ENCODE measurements at regions not wholly inside any gene's neighbourhood (a gene's known extent, or its start where the extent isn't known, plus 50 kb on each side); places are given as distances from the start of the nearest gene placed in this dataset.

- Histone ChIP-seq H3K36me3 (no peaks in the 10 kb centered on the region), H3K4me1 (ENCODE audit: control insufficient read depth in 1 of 2, insufficient read depth in 1 of 2, low read depth in 1 of 2, low read length in 1 of 2) (peaks cover 2 to 6% of the 10 kb centered on the region in 2 experiments), H3K9me3 (no peaks in the 10 kb centered on the region), H3K27ac (no peak overlapping the region), H3K4me3 (ENCODE audit: low read depth in 1 of 2, low read length in 1 of 2) (no peak overlapping the region), H3K27me3 (peaks cover 17% of the 10 kb centered on the region)
- no peak for TF ChIP-seq CTCF (IDR thresholded peaks at IDR 0.05)
These were observed 90.2 kb downstream of the HES1 start for GRCh38 chr3:194225988-194226663.

GRCh38 chr3:194231929-194232832 lies 96.2 kb downstream of the HES1 start:
- H3K9me3 ChIP-seq = no peaks in the 10 kb centered on the region
- H3K27me3 ChIP-seq = no peaks in the 10 kb centered on the region
- H3K27ac ChIP-seq = no peak overlapping the region
- no peak overlapping the region for H3K4me3 ChIP-seq (ENCODE audit: low read depth in 1 of 2, low read length in 1 of 2)
- no peaks in the 10 kb centered on the region for H3K4me1 ChIP-seq (ENCODE audit: control insufficient read depth in 1 of 2, insufficient read depth in 1 of 2, low read depth in 1 of 2, low read length in 1 of 2)
- no peak for TF ChIP-seq CTCF (IDR thresholded peaks at IDR 0.05)
- H3K36me3 ChIP-seq = no peaks in the 10 kb centered on the region

- Histone ChIP-seq H3K4me1 (ENCODE audit: control insufficient read depth in 1 of 2, insufficient read depth in 1 of 2, low read depth in 1 of 2, low read length in 1 of 2) (no peaks in the 10 kb centered on the region), H3K9me3 (no peaks in the 10 kb centered on the region), H3K27ac (no peak overlapping the region), H3K36me3 (no peaks in the 10 kb centered on the region), H3K4me3 (ENCODE audit: low read depth in 1 of 2, low read length in 1 of 2) (no peak overlapping the region), H3K27me3 (no peaks in the 10 kb centered on the region)
- no peak for TF ChIP-seq CTCF (IDR thresholded peaks at IDR 0.05)
These were observed 97.2 kb downstream of the HES1 start for GRCh38 chr3:194233150-194233549.

- Histone ChIP-seq H3K27me3 (no peaks in the 10 kb centered on the region), H3K36me3 (no peaks in the 10 kb centered on the region), H3K4me1 (ENCODE audit: control insufficient read depth in 1 of 2, insufficient read depth in 1 of 2, low read depth in 1 of 2, low read length in 1 of 2) (no peaks in the 10 kb centered on the region), H3K4me3 (ENCODE audit: low read depth in 1 of 2, low read length in 1 of 2) (no peak overlapping the region), H3K9me3 (no peaks in the 10 kb centered on the region), H3K27ac (no peak overlapping the region)
- no peak for TF ChIP-seq CTCF (IDR thresholded peaks at IDR 0.05)
These were observed 99.2 kb downstream of the HES1 start for GRCh38 chr3:194235160-194235559.

DNA sequence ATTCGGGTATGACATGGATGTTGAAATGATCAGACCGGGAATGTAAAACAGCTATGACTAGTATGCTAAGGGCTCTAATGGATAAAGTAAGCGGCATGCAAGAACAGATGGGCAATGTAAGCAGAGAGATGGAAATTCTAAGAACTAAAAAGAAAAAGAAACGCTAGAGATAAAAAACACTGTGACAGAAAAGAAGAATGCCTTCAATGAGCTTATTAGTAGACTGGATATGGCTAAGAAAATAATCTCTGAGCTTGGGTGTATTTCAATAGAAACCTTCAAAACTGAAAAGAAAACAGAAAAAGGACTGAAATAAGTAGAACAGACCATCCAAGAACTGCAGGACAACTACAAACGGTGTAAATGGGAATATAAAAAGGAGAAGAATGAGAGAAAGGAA lies 101.2 kb downstream of the HES1 start:
- H3K4me3 ChIP-seq (ENCODE audit: low read depth in 1 of 2, low read length in 1 of 2) = no peak overlapping the region
- no peak for TF ChIP-seq CTCF (IDR thresholded peaks at IDR 0.05)

More for the DNA sequence above, 101.2 kb downstream of the HES1 start:
- Histone ChIP-seq H3K36me3 (no peaks in the 10 kb centered on the region), H3K27me3 (no peaks in the 10 kb centered on the region), H3K9me3 (no peaks in the 10 kb centered on the region), H3K4me1 (ENCODE audit: control insufficient read depth in 1 of 2, insufficient read depth in 1 of 2, low read depth in 1 of 2, low read length in 1 of 2) (no peaks in the 10 kb centered on the region), H3K27ac (no peak overlapping the region)

All from neutrophil (primary cell).